Liver (tissue), 3 donors: ENCODE measurements at regions not wholly inside any gene's neighbourhood (a gene's known extent, or its start where the extent isn't known, plus 50 kb on each side); places are given as distances from the start of the nearest gene placed in this dataset.

Experiments used
- EGR1 ChIP-seq, 2 donors: IDR thresholded peaks; 2 replicates each; pipeline ENCODE4 v1.6.1; 2016 to 2018; ENCODE audit warnings: antibody characterized with exemption in 2 of 2, low read depth in 2 of 2
- GABPA ChIP-seq, 2 donors: IDR thresholded peaks in 1 of 2; conservative IDR thresholded peaks in 1 of 2; 2 replicates each; pipeline ENCODE4 v1.6.1; 2016; ENCODE audit warnings: antibody characterized with exemption in 2 of 2, mild to moderate bottlenecking in 1 of 2, moderate library complexity in 1 of 2
- JUND ChIP-seq, 2 donors: IDR thresholded peaks; 2 replicates each; pipeline ENCODE4 v1.6.1; 2016; ENCODE audit warnings: antibody characterized with exemption in 2 of 2
- RAD21 ChIP-seq, 2 donors: IDR thresholded peaks; 2 replicates each; pipeline ENCODE4 v1.6.1; 2016; ENCODE audit warnings: antibody characterized with exemption in 2 of 2, mild to moderate bottlenecking in 2 of 2
- REST ChIP-seq: IDR thresholded peaks from 2 replicates; pipeline ENCODE4 v1.6.1; 2016; ENCODE audit warnings: antibody characterized with exemption, mild to moderate bottlenecking
- RXRA ChIP-seq, 2 donors: IDR thresholded peaks; 2 replicates each; pipeline ENCODE4 v1.6.1; 2017 to 2018; ENCODE audit warnings: antibody characterized with exemption in 2 of 2, mild to moderate bottlenecking in 1 of 2
- SP1 ChIP-seq: IDR thresholded peaks from 2 replicates; pipeline ENCODE4 v1.6.1; 2018; ENCODE audit warnings: antibody characterized with exemption, mild to moderate bottlenecking
- TAF1 ChIP-seq: conservative IDR thresholded peaks from 2 replicates; pipeline ENCODE4 v1.6.1; 2016; ENCODE audit warnings: antibody characterized with exemption, mild to moderate bottlenecking
- YY1 ChIP-seq: IDR thresholded peaks from 2 replicates; pipeline ENCODE4 v1.6.1; 2016; ENCODE audit warnings: antibody characterized with exemption, mild to moderate bottlenecking
- ZBTB33 ChIP-seq: IDR thresholded peaks from 2 replicates; pipeline ENCODE4 v1.6.1; 2016; ENCODE audit warnings: antibody characterized with exemption
- TF ChIP-seq, protein P1 (sequence below): fragments of 150-350 bp; IDR thresholded peaks from 2 replicates; pipeline ENCODE4 v1.5.1; 2017; ENCODE audit warnings: improper control_type of control experiment, low read depth, low read length; ENCODE audit not compliant: missing input control
- TF ChIP-seq, protein P2 (sequence below): IDR thresholded peaks from 2 replicates; pipeline ENCODE4 v1.6.1; 2016; ENCODE audit warnings: antibody characterized with exemption
- TF ChIP-seq, protein P3 (sequence below): IDR thresholded peaks from 2 replicates; pipeline ENCODE4 v1.6.1; 2016; ENCODE audit warnings: antibody characterized with exemption
- donor health status: healthy.
- donor health status: healthy.

DNA sequence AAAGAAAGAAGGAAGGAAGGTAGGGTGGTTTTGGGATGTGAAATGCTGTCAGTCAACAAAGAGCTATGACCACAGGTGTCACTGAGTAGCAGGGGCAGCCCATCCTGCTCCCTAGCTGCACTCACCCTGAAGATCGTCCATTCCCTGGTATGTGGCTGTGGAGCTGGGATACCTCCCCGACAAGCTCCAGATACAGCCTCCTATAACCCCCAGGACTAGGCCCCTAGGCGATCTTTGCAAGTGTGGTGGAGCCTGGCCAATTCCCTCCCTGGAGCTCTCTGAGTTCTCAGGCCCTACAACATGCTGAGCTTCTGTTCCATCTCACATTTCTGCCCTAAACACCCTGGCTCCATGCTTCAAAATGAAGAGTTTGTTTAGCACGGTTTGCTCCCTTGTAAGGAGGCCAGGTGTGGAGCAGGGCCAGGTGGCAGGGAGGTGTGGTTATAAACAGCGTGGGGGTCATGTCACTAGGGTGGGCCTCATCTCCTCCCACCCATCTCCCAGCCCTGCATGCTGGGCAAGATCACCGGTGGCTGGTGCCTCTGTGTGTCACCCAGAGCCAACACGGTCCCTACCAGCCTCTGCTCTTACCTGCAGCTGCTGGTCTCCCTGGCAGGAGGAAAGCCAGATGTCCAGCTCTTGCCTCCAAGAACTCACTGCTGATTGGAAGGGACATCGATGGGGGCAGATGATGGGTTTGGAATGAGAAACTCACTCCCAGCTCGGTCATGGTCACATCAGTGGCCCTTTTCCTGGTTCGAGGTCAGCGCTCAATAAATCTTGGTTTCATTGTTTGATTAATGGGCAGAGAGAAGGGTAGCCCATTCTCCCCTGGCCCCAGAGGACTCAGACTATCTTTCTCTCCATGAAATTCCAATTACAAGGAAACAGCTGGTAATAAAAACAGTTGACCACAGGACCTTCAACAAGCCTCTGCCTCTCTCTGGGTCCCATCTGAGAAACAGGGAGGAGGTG, 511.0 kb upstream of the CDH5 start:
- TF ChIP-seq, protein P1, sequence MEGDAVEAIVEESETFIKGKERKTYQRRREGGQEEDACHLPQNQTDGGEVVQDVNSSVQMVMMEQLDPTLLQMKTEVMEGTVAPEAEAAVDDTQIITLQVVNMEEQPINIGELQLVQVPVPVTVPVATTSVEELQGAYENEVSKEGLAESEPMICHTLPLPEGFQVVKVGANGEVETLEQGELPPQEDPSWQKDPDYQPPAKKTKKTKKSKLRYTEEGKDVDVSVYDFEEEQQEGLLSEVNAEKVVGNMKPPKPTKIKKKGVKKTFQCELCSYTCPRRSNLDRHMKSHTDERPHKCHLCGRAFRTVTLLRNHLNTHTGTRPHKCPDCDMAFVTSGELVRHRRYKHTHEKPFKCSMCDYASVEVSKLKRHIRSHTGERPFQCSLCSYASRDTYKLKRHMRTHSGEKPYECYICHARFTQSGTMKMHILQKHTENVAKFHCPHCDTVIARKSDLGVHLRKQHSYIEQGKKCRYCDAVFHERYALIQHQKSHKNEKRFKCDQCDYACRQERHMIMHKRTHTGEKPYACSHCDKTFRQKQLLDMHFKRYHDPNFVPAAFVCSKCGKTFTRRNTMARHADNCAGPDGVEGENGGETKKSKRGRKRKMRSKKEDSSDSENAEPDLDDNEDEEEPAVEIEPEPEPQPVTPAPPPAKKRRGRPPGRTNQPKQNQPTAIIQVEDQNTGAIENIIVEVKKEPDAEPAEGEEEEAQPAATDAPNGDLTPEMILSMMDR, result no peak
- TF ChIP-seq ZBTB33, result no peak
- no peak for TF ChIP-seq TAF1
- no peak for TF ChIP-seq REST
- TF ChIP-seq GABPA (IDR thresholded peaks at IDR 0.05 in 1 of 2, conservative IDR thresholded peaks at IDR 0.05 in 1 of 2), result no peak
- no peak for TF ChIP-seq EGR1 (IDR thresholded peaks at IDR 0.05; ENCODE audit: low read depth in 2 of 2)
- TF ChIP-seq, protein P2, sequence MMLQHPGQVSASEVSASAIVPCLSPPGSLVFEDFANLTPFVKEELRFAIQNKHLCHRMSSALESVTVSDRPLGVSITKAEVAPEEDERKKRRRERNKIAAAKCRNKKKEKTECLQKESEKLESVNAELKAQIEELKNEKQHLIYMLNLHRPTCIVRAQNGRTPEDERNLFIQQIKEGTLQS, result no peak
- no peak for TF ChIP-seq SP1
- no peak for TF ChIP-seq RAD21 (IDR thresholded peaks at IDR 0.05)
- TF ChIP-seq, protein P3, sequence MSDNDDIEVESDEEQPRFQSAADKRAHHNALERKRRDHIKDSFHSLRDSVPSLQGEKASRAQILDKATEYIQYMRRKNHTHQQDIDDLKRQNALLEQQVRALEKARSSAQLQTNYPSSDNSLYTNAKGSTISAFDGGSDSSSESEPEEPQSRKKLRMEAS, result no peak
- no peak for TF ChIP-seq RXRA (IDR thresholded peaks at IDR 0.05)
- TF ChIP-seq YY1, result no peak
- TF ChIP-seq JUND (IDR thresholded peaks at IDR 0.05), result no peak
